ENCODE measurements at regions not wholly inside any gene's neighbourhood (a gene's known extent, or its start where the extent isn't known, plus 50 kb on each side); places are given as distances from the start of the nearest gene placed in this dataset.

DNA sequence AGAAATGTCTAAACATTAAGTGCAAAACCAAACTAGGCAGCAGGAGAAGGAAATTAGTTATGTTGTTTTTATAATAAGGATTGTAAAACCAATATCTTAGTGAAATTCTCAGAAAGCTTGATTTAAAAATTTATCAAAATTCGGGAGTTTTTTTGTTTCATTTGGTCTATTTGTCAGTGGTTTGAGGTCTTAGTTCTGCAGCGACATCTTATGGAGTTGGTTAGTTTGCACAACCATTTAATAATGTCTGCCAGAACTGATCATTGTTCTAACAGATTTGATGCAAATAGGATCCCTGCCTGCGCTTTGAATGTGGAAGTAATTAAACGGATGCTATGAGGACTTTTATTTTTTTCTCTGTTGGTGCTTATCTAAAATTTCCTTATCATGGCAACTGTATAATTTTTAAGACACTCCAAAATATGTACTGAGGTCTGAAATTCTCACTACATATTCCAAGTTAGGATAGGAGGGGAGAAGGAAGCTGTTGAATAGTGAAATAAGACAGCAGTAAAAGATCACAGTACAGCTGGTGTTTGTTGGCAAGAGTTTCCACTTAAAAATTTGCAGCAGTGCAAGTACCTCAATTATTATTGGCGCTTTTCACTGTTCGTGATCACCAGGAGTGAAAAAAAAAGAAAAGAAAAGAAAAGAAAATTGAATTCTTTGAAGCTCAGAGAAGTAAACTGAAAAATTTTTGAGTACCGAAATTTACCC is 2521.4 kb downstream of the ARAP2 start:
- no peak overlapping the region for H2BK12ac ChIP-seq (ENCODE audit: low read length in 2 of 2)
- no peak overlapping the region for H2AFZ ChIP-seq (ENCODE audit: low read depth, low read length)
- H3K18ac ChIP-seq (ENCODE audit: low read depth in 1 of 2, low read length in 2 of 2), result no peak overlapping the region
- H3K27me3 ChIP-seq (ENCODE audit: control insufficient read depth in 1 of 2, insufficient read depth in 1 of 2, low read length in 2 of 2), result no peaks in the 10 kb centered on the region
- no peak overlapping the region for H3K14ac ChIP-seq (ENCODE audit: low read length in 2 of 2)
- no peak overlapping the region for H3K4ac ChIP-seq (ENCODE audit: low read depth in 1 of 2, low read length in 2 of 2)
- H4K91ac ChIP-seq (ENCODE audit: low read length), result no peak overlapping the region
- no peaks in the 10 kb centered on the region for H3K79me1 ChIP-seq (replicated peaks; ENCODE audit: low read length, poor library complexity, severe bottlenecking)
- no peak overlapping the region for H2BK15ac ChIP-seq (ENCODE audit: low read depth, poor library complexity, severe bottlenecking)
- no peaks in the 10 kb centered on the region for H3K4me1 ChIP-seq (ENCODE audit: control insufficient read depth, insufficient read depth, low read depth, low read length)
- H4K8ac ChIP-seq (ENCODE audit: low read length), result no peak overlapping the region
- no peak for DNase-seq
- H3K9me3 ChIP-seq (ENCODE audit: control insufficient read depth, low read length), result no peaks in the 10 kb centered on the region
- peak overlapping the region; percentile 92 for H3K9ac ChIP-seq (ENCODE audit: low read length)
- no peak overlapping the region for H2AK5ac ChIP-seq (ENCODE audit: low read length, severe bottlenecking)
- no peak overlapping the region for H3K27ac ChIP-seq (ENCODE audit: low read length, poor library complexity, severe bottlenecking)
- H2BK5ac ChIP-seq (ENCODE audit: low read depth, low read length, poor library complexity, severe bottlenecking), result no peak overlapping the region
- WGBS, result 93% methylated on average over 4 of the region's 7 CpGs
- H2BK120ac ChIP-seq (ENCODE audit: low read depth, low read length), result no peak overlapping the region
- no peaks in the 10 kb centered on the region for H3K36me3 ChIP-seq (ENCODE audit: control insufficient read depth in 1 of 2, insufficient read depth in 2 of 2, low read depth in 1 of 2, low read length in 2 of 2)
- H3K23ac ChIP-seq (ENCODE audit: low read length in 2 of 2), result no peak overlapping the region
- no peak overlapping the region for H3K4me2 ChIP-seq (ENCODE audit: low read length, poor library complexity, severe bottlenecking)
- no peak overlapping the region for H3K4me3 ChIP-seq (ENCODE audit: insufficient read depth in 1 of 2, low read depth in 1 of 2, low read length in 2 of 2)

GRCh38 chr4:33724685-33725084 is 2519.6 kb downstream of the ARAP2 start:
- H2BK12ac ChIP-seq (ENCODE audit: low read length in 2 of 2), result no peak overlapping the region
- no peak overlapping the region for H2BK15ac ChIP-seq (ENCODE audit: low read depth, poor library complexity, severe bottlenecking)
- H3K4me1 ChIP-seq (ENCODE audit: control insufficient read depth, insufficient read depth, low read depth, low read length), result no peaks in the 10 kb centered on the region
- DNase-seq, result no peak
- 85% methylated on average over 3 of the region's 3 CpGs for WGBS
- no peak overlapping the region for H4K8ac ChIP-seq (ENCODE audit: low read length)
- no peaks in the 10 kb centered on the region for H3K79me1 ChIP-seq (replicated peaks; ENCODE audit: low read length, poor library complexity, severe bottlenecking)
- no peak overlapping the region for H3K27ac ChIP-seq (ENCODE audit: low read length, poor library complexity, severe bottlenecking)
- H3K14ac ChIP-seq (ENCODE audit: low read length in 2 of 2), result no peak overlapping the region
- H3K9me3 ChIP-seq (ENCODE audit: control insufficient read depth, low read length), result no peaks in the 10 kb centered on the region
- H2BK5ac ChIP-seq (ENCODE audit: low read depth, low read length, poor library complexity, severe bottlenecking), result no peak overlapping the region
- H3K4me2 ChIP-seq (ENCODE audit: low read length, poor library complexity, severe bottlenecking), result no peak overlapping the region
- no peak overlapping the region for H2BK120ac ChIP-seq (ENCODE audit: low read depth, low read length)
- H3K27me3 ChIP-seq (ENCODE audit: control insufficient read depth in 1 of 2, insufficient read depth in 1 of 2, low read length in 2 of 2), result no peaks in the 10 kb centered on the region
- no peak overlapping the region for H2AK5ac ChIP-seq (ENCODE audit: low read length, severe bottlenecking)
- no peak overlapping the region for H3K23ac ChIP-seq (ENCODE audit: low read length in 2 of 2)
- no peak overlapping the region for H3K4me3 ChIP-seq (ENCODE audit: insufficient read depth in 1 of 2, low read depth in 1 of 2, low read length in 2 of 2)
- H3K9ac ChIP-seq (ENCODE audit: low read length), result no peak overlapping the region
- H2AFZ ChIP-seq (ENCODE audit: low read depth, low read length), result no peak overlapping the region
- no peak overlapping the region for H3K18ac ChIP-seq (ENCODE audit: low read depth in 1 of 2, low read length in 2 of 2)
- no peaks in the 10 kb centered on the region for H3K36me3 ChIP-seq (ENCODE audit: control insufficient read depth in 1 of 2, insufficient read depth in 2 of 2, low read depth in 1 of 2, low read length in 2 of 2)
- no peak overlapping the region for H4K91ac ChIP-seq (ENCODE audit: low read length)
- H3K4ac ChIP-seq (ENCODE audit: low read depth in 1 of 2, low read length in 2 of 2), result no peak overlapping the region

DNA sequence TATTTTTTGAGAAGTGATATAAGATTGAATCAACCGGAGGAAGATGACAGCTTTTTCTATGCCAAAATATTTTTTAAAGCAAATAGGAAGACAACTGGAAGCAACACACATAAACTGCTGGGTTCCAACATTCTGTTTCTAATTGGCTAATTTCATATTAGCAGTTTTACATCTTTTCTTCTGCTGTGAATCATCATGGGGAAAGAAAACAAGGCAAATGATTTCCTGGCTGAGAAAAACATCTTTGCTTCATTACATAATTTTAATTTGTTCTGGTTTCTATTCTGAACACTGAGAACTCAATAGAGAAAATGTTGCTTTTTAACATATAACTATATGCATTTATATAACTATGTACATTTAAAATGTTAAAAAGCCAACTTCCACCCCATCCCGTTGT is 2518.5 kb downstream of the ARAP2 start:
- no peak overlapping the region for H2BK5ac ChIP-seq (ENCODE audit: low read depth, low read length, poor library complexity, severe bottlenecking)
- DNase-seq, result no peak
- H3K9me3 ChIP-seq (ENCODE audit: control insufficient read depth, low read length), result no peaks in the 10 kb centered on the region
- H2BK120ac ChIP-seq (ENCODE audit: low read depth, low read length), result no peak overlapping the region
- no peak overlapping the region for H3K4me2 ChIP-seq (ENCODE audit: low read length, poor library complexity, severe bottlenecking)
- H3K4me3 ChIP-seq (ENCODE audit: insufficient read depth in 1 of 2, low read depth in 1 of 2, low read length in 2 of 2), result no peak overlapping the region
- H2AFZ ChIP-seq (ENCODE audit: low read depth, low read length), result no peak overlapping the region
- no peaks in the 10 kb centered on the region for H3K27me3 ChIP-seq (ENCODE audit: control insufficient read depth in 1 of 2, insufficient read depth in 1 of 2, low read length in 2 of 2)
- H3K4ac ChIP-seq (ENCODE audit: low read depth in 1 of 2, low read length in 2 of 2), result no peak overlapping the region
- H3K79me1 ChIP-seq (replicated peaks; ENCODE audit: low read length, poor library complexity, severe bottlenecking), result no peaks in the 10 kb centered on the region
- no peak overlapping the region for H3K14ac ChIP-seq (ENCODE audit: low read length in 2 of 2)
- H3K36me3 ChIP-seq (ENCODE audit: control insufficient read depth in 1 of 2, insufficient read depth in 2 of 2, low read depth in 1 of 2, low read length in 2 of 2), result no peaks in the 10 kb centered on the region
- H3K18ac ChIP-seq (ENCODE audit: low read depth in 1 of 2, low read length in 2 of 2), result no peak overlapping the region
- no CpG with 5 or more reads among the region's 2 CpGs for WGBS
- H3K9ac ChIP-seq (ENCODE audit: low read length), result no peak overlapping the region
- H2AK5ac ChIP-seq (ENCODE audit: low read length, severe bottlenecking), result no peak overlapping the region
- no peaks in the 10 kb centered on the region for H3K4me1 ChIP-seq (ENCODE audit: control insufficient read depth, insufficient read depth, low read depth, low read length)
- H2BK15ac ChIP-seq (ENCODE audit: low read depth, poor library complexity, severe bottlenecking), result no peak overlapping the region
- H3K23ac ChIP-seq (ENCODE audit: low read length in 2 of 2), result no peak overlapping the region
- H4K91ac ChIP-seq (ENCODE audit: low read length), result no peak overlapping the region
- H4K8ac ChIP-seq (ENCODE audit: low read length), result no peak overlapping the region
- H3K27ac ChIP-seq (ENCODE audit: low read length, poor library complexity, severe bottlenecking), result no peak overlapping the region
- no peak overlapping the region for H2BK12ac ChIP-seq (ENCODE audit: low read length in 2 of 2)

DNA sequence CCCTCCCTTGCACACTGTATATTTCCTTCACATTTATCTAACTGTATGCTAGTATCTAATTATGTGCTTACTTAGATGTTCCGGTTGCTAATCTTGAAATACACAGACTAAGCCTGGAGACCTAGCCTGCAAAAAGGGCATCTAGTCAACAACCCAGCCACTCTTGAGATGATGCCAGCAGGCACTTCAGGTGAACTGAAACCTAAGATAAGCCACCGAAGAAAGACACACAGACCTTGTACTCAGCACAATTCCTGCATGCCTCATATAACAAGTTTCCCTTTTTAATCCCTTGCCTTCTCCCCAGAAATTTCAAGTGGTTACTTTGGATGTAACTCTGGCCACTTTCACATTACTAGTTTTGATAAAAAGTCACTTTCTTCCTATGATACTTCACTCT is 2506.6 kb downstream of the ARAP2 start:
- Histone ChIP-seq H4K91ac (ENCODE audit: low read length) (no peak overlapping the region), H3K23ac (ENCODE audit: low read length in 2 of 2) (no peak overlapping the region), H3K14ac (ENCODE audit: low read length in 2 of 2) (no peak overlapping the region), H3K4me1 (ENCODE audit: control insufficient read depth, insufficient read depth, low read depth, low read length) (no peaks in the 10 kb centered on the region), H4K8ac (ENCODE audit: low read length) (no peak overlapping the region), H3K18ac (ENCODE audit: low read depth in 1 of 2, low read length in 2 of 2) (no peak overlapping the region), H3K27me3 (ENCODE audit: control insufficient read depth in 1 of 2, insufficient read depth in 1 of 2, low read length in 2 of 2) (no peaks in the 10 kb centered on the region), H3K27ac (ENCODE audit: low read length, poor library complexity, severe bottlenecking) (no peak overlapping the region), H2BK15ac (ENCODE audit: low read depth, poor library complexity, severe bottlenecking) (no peak overlapping the region), H2BK120ac (ENCODE audit: low read depth, low read length) (no peak overlapping the region), H3K36me3 (ENCODE audit: control insufficient read depth in 1 of 2, insufficient read depth in 2 of 2, low read depth in 1 of 2, low read length in 2 of 2) (no peaks in the 10 kb centered on the region), H2AK5ac (ENCODE audit: low read length, severe bottlenecking) (no peak overlapping the region), H2BK5ac (ENCODE audit: low read depth, low read length, poor library complexity, severe bottlenecking) (no peak overlapping the region), H3K4ac (ENCODE audit: low read depth in 1 of 2, low read length in 2 of 2) (no peak overlapping the region), H3K4me2 (ENCODE audit: low read length, poor library complexity, severe bottlenecking) (no peak overlapping the region), H3K9me3 (ENCODE audit: control insufficient read depth, low read length) (no peaks in the 10 kb centered on the region), H3K4me3 (ENCODE audit: insufficient read depth in 1 of 2, low read depth in 1 of 2, low read length in 2 of 2) (no peak overlapping the region), H3K79me1 (replicated peaks; ENCODE audit: low read length, poor library complexity, severe bottlenecking) (no peaks in the 10 kb centered on the region), H2BK12ac (ENCODE audit: low read length in 2 of 2) (no peak overlapping the region), H3K9ac (ENCODE audit: low read length) (no peak overlapping the region), H2AFZ (ENCODE audit: low read depth, low read length) (no peak overlapping the region)
- DNase-seq, result no peak
- 100% methylated on average over 2 of the region's 2 CpGs for WGBS
